ENCODE measurements at regions not wholly inside any gene's neighbourhood (a gene's known extent, or its start where the extent isn't known, plus 50 kb on each side); places are given as distances from the start of the nearest gene placed in this dataset.

DNA sequence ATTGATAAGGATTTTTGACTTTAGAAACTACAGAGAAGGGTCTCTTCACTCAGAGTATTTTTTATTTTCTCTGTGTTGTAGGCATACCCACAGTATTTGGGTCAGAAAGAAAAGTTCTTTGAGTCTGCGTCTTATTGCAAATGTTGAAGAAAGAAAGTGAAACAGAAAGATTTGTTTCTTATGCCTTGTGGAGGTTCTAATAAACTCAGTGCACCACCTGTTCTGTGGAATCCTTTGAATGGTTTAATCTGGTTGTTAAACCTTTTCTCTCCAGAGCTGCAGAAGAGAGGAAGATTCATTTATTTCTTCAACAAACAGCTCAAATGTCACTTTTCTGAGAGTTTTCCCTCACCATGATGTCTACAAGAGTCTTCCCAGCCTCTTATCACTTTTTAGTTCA, 146.6 kb upstream of the PLEKHG7 start:
- H2BK15ac ChIP-seq (replicated peaks; ENCODE audit: low read depth): no peak overlapping the region
- H3K27me3 ChIP-seq (ENCODE audit: insufficient read depth, low read length, poor library complexity): no peaks in the 10 kb centered on the region
- no peak overlapping the region for H3K23ac ChIP-seq (ENCODE audit: low read length)
- H3K4me3 ChIP-seq (ENCODE audit: low read length): no peak overlapping the region
- no peak for DNase-seq
- no peak overlapping the region for H4K8ac ChIP-seq (ENCODE audit: low read depth, low read length)
- no peak overlapping the region for H4K5ac ChIP-seq (ENCODE audit: low read length)
- H3K4ac ChIP-seq (ENCODE audit: low read depth, low read length): no peak overlapping the region
- no peak overlapping the region for H2BK5ac ChIP-seq (ENCODE audit: low read length)
- H3K79me2 ChIP-seq (ENCODE audit: control insufficient read depth, insufficient read depth, low read length): no peaks in the 10 kb centered on the region
- H3K4me1 ChIP-seq (ENCODE audit: control insufficient read depth, low read depth, low read length): no peaks in the 10 kb centered on the region
- H3K9ac ChIP-seq (ENCODE audit: low read length): no peak overlapping the region
- no peak overlapping the region for H3K18ac ChIP-seq (ENCODE audit: low read length)
- H3K27ac ChIP-seq (ENCODE audit: low read depth, low read length): no peak overlapping the region
- no peak overlapping the region for H3K56ac ChIP-seq (ENCODE audit: low read length)
- no peaks in the 10 kb centered on the region for H3K79me1 ChIP-seq (ENCODE audit: low read length)
- H2BK120ac ChIP-seq (ENCODE audit: low read depth, low read length): no peak overlapping the region
- no peak overlapping the region for H3K4me2 ChIP-seq (ENCODE audit: low read length)
- WGBS (ENCODE audit: extremely low coverage, insufficient coverage, low lambda C conversion rate): no CpG with 5 or more reads among the region's 1 CpG
- no peaks in the 10 kb centered on the region for H3K36me3 ChIP-seq (ENCODE audit: control insufficient read depth, insufficient read depth, low read length)
- H2AK5ac ChIP-seq (ENCODE audit: low read length): no peak overlapping the region

DNA sequence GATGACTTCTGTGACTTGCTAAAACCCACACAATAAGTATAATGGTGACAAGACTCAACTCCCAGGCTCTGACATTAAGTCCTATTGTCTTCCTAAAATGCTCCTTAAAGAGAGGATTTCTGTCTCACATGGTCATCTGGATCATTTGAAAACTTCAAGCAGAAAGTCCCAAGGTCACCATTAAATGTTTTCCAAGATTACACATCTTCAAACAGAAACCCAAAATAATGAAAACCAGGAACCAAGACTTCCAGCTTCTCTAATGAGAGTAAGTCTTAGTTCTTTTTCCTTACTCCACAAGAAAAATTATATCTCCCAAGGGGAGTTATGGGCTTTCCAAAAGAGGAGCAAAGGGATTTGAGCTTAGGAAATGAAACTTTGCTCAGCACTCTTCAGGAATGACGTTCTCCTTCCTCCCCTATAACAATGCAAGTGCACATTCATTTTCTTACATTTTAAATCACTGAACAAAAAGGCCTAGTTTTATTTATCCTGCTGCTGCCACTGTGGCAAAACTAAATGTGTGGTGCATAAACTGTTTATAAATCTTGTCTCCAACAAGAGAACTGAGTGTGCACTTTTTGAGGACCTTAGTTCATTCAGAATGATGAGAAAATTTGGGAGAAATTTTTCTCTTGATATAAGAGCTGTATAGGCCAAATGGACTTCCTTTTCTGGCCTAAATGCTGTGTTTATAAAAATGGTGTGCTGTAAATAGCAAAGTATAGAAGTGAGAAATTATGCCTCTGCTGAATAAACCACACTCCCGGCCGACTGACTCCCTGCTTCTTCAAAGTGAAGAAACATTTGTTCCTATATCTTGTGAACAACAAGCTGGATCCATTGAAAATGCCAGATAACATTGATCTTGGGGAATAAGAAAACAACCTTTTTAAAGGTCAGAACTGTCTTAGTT, 148.4 kb upstream of the PLEKHG7 start:
- Histone ChIP-seq H2BK120ac (ENCODE audit: low read depth, low read length) (no peak overlapping the region), H3K56ac (ENCODE audit: low read length) (no peak overlapping the region), H2BK15ac (replicated peaks; ENCODE audit: low read depth) (no peak overlapping the region), H2AK5ac (ENCODE audit: low read length) (no peak overlapping the region), H3K79me1 (ENCODE audit: low read length) (no peaks in the 10 kb centered on the region), H3K4me2 (ENCODE audit: low read length) (no peak overlapping the region), H3K4me3 (ENCODE audit: low read length) (no peak overlapping the region), H4K5ac (ENCODE audit: low read length) (no peak overlapping the region), H4K8ac (ENCODE audit: low read depth, low read length) (no peak overlapping the region), H3K23ac (ENCODE audit: low read length) (no peak overlapping the region), H2BK5ac (ENCODE audit: low read length) (no peak overlapping the region), H3K4ac (ENCODE audit: low read depth, low read length) (no peak overlapping the region), H3K18ac (ENCODE audit: low read length) (no peak overlapping the region), H3K79me2 (ENCODE audit: control insufficient read depth, insufficient read depth, low read length) (no peaks in the 10 kb centered on the region), H3K36me3 (ENCODE audit: control insufficient read depth, insufficient read depth, low read length) (no peaks in the 10 kb centered on the region), H3K27me3 (ENCODE audit: insufficient read depth, low read length, poor library complexity) (no peaks in the 10 kb centered on the region), H3K27ac (ENCODE audit: low read depth, low read length) (no peak overlapping the region), H3K9ac (ENCODE audit: low read length) (no peak overlapping the region), H3K4me1 (ENCODE audit: control insufficient read depth, low read depth, low read length) (no peaks in the 10 kb centered on the region)
- no peak for DNase-seq
- WGBS (ENCODE audit: extremely low coverage, insufficient coverage, low lambda C conversion rate): no CpG with 5 or more reads among the region's 3 CpGs

DNA sequence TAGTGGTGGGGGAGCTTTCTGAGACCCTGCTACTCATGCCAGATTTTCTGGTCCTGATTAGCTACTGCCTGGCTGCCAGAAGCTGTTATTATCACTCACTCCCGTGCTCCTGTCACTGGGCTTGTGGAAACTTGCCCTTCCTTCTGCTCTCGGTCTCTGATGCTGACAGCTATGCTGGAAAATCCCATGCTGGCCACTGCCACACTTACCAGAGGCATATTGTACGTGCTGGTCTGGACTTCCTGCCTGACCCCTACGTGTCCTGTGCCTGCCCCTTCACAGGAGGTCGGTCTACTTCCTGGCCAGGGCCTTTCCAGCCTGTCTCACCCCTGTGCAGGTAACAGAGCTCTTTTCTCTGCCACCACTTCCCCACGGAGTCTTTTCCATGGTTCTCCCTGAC, 149.4 kb upstream of the PLEKHG7 start:
- no peak overlapping the region for H4K8ac ChIP-seq (ENCODE audit: low read depth, low read length)
- H4K5ac ChIP-seq (ENCODE audit: low read length): no peak overlapping the region
- no peak overlapping the region for H3K9ac ChIP-seq (ENCODE audit: low read length)
- H3K27me3 ChIP-seq (ENCODE audit: insufficient read depth, low read length, poor library complexity): no peaks in the 10 kb centered on the region
- H3K4me3 ChIP-seq (ENCODE audit: low read length): no peak overlapping the region
- no peaks in the 10 kb centered on the region for H3K36me3 ChIP-seq (ENCODE audit: control insufficient read depth, insufficient read depth, low read length)
- no peak for DNase-seq
- no peak overlapping the region for H3K23ac ChIP-seq (ENCODE audit: low read length)
- no peak overlapping the region for H2BK120ac ChIP-seq (ENCODE audit: low read depth, low read length)
- no peak overlapping the region for H3K27ac ChIP-seq (ENCODE audit: low read depth, low read length)
- no peaks in the 10 kb centered on the region for H3K79me2 ChIP-seq (ENCODE audit: control insufficient read depth, insufficient read depth, low read length)
- no peak overlapping the region for H3K4me2 ChIP-seq (ENCODE audit: low read length)
- H3K4me1 ChIP-seq (ENCODE audit: control insufficient read depth, low read depth, low read length): no peaks in the 10 kb centered on the region
- no peak overlapping the region for H3K56ac ChIP-seq (ENCODE audit: low read length)
- no peak overlapping the region for H2BK5ac ChIP-seq (ENCODE audit: low read length)
- WGBS (ENCODE audit: extremely low coverage, insufficient coverage, low lambda C conversion rate): no CpG with 5 or more reads among the region's 6 CpGs
- H3K18ac ChIP-seq (ENCODE audit: low read length): no peak overlapping the region
- H2AK5ac ChIP-seq (ENCODE audit: low read length): no peak overlapping the region
- H2BK15ac ChIP-seq (replicated peaks; ENCODE audit: low read depth): no peak overlapping the region
- no peaks in the 10 kb centered on the region for H3K79me1 ChIP-seq (ENCODE audit: low read length)
- no peak overlapping the region for H3K4ac ChIP-seq (ENCODE audit: low read depth, low read length)

DNA sequence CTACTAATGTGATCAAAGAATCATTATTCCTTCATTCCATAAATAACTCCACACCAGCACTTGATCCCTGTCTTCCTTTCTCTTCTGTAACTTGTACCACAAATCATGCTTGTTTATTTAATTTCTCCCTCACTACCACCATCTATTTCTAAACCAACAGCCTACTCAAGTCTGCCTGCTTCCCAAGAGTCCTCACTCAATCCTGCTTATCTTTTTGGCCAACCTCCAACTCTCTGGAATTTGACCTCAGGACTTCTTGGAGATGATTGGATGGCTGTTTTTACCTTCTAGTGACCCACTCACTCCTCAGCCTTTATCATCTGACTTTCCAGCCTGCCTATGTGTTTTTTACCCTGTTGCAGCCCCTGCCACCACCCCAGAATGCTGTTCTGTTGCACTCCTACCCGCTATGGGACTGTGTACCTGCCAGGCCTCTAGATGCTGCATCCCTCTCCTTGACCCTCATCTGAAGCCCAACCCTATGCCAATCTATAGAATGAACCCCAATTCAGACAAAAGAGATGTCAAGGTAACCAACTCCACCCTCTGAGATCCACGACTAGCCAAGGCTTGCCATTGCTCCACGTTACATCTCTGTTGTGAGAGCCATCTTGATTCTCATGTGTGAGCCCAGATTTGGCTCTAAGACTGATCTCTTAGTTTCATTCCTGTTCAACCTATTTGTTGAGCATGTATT, 150.2 kb upstream of the PLEKHG7 start:
- no peak overlapping the region for H3K4me3 ChIP-seq (ENCODE audit: low read length)
- H4K8ac ChIP-seq (ENCODE audit: low read depth, low read length): no peak overlapping the region
- no peaks in the 10 kb centered on the region for H3K27me3 ChIP-seq (ENCODE audit: insufficient read depth, low read length, poor library complexity)
- no peaks in the 10 kb centered on the region for H3K79me2 ChIP-seq (ENCODE audit: control insufficient read depth, insufficient read depth, low read length)
- H2BK5ac ChIP-seq (ENCODE audit: low read length): no peak overlapping the region
- no peak overlapping the region for H4K5ac ChIP-seq (ENCODE audit: low read length)
- H3K9ac ChIP-seq (ENCODE audit: low read length): no peak overlapping the region
- H2BK15ac ChIP-seq (replicated peaks; ENCODE audit: low read depth): no peak overlapping the region
- H3K79me1 ChIP-seq (ENCODE audit: low read length): no peaks in the 10 kb centered on the region
- no peaks in the 10 kb centered on the region for H3K4me1 ChIP-seq (ENCODE audit: control insufficient read depth, low read depth, low read length)
- WGBS (ENCODE audit: extremely low coverage, insufficient coverage, low lambda C conversion rate): no CpG with 5 or more reads among the region's 3 CpGs
- H3K27ac ChIP-seq (ENCODE audit: low read depth, low read length): no peak overlapping the region
- H3K4me2 ChIP-seq (ENCODE audit: low read length): no peak overlapping the region
- H3K18ac ChIP-seq (ENCODE audit: low read length): no peak overlapping the region
- no peak overlapping the region for H2AK5ac ChIP-seq (ENCODE audit: low read length)
- H3K56ac ChIP-seq (ENCODE audit: low read length): no peak overlapping the region
- DNase-seq: no peak
- H3K4ac ChIP-seq (ENCODE audit: low read depth, low read length): no peak overlapping the region
- no peak overlapping the region for H3K23ac ChIP-seq (ENCODE audit: low read length)
- H2BK120ac ChIP-seq (ENCODE audit: low read depth, low read length): no peak overlapping the region
- no peaks in the 10 kb centered on the region for H3K36me3 ChIP-seq (ENCODE audit: control insufficient read depth, insufficient read depth, low read length)

DNA sequence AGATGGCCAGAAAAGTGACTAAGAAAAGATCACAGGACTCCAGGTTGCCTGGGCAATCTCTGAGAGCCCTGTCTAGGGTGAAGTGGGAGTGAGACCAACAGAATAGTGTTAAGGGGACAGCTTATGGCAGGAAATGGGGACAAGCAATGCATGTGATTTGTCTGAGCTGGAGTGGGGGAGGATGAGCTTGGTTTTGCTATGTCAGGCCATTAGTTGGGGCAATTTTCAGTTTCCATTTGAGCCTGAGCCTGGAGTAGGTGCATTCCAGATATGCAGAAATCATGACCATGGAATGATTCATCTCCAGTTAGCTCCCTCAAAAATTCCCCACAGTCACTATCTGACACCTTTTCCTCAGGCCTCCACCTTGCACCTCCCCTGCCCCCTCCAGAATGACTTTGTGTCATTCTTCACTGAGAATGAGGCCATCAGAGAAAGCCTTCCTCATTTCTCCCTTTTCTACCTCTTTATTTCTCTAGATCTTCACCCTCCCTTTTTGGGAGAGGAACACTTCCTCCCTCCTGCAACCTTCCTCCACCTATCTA, 150.9 kb upstream of the PLEKHG7 start:
- no peak overlapping the region for H3K4me2 ChIP-seq (ENCODE audit: low read length)
- no peak overlapping the region for H2BK120ac ChIP-seq (ENCODE audit: low read depth, low read length)
- H3K18ac ChIP-seq (ENCODE audit: low read length): no peak overlapping the region
- no peak overlapping the region for H3K4ac ChIP-seq (ENCODE audit: low read depth, low read length)
- no peak overlapping the region for H3K23ac ChIP-seq (ENCODE audit: low read length)
- H3K36me3 ChIP-seq (ENCODE audit: control insufficient read depth, insufficient read depth, low read length): no peaks in the 10 kb centered on the region
- no peaks in the 10 kb centered on the region for H3K4me1 ChIP-seq (ENCODE audit: control insufficient read depth, low read depth, low read length)
- no peak overlapping the region for H3K56ac ChIP-seq (ENCODE audit: low read length)
- H3K27ac ChIP-seq (ENCODE audit: low read depth, low read length): no peak overlapping the region
- H3K4me3 ChIP-seq (ENCODE audit: low read length): no peak overlapping the region
- no peak overlapping the region for H2AK5ac ChIP-seq (ENCODE audit: low read length)
- no peaks in the 10 kb centered on the region for H3K79me2 ChIP-seq (ENCODE audit: control insufficient read depth, insufficient read depth, low read length)
- no peak overlapping the region for H4K5ac ChIP-seq (ENCODE audit: low read length)
- no peaks in the 10 kb centered on the region for H3K27me3 ChIP-seq (ENCODE audit: insufficient read depth, low read length, poor library complexity)
- peak; percentile 66 for DNase-seq
- no peaks in the 10 kb centered on the region for H3K79me1 ChIP-seq (ENCODE audit: low read length)
- no peak overlapping the region for H3K9ac ChIP-seq (ENCODE audit: low read length)
- H2BK5ac ChIP-seq (ENCODE audit: low read length): no peak overlapping the region
- no peak overlapping the region for H4K8ac ChIP-seq (ENCODE audit: low read depth, low read length)
- H2BK15ac ChIP-seq (replicated peaks; ENCODE audit: low read depth): no peak overlapping the region
